ENCODE measurements at regions not wholly inside any gene's neighbourhood (a gene's known extent, or its start where the extent isn't known, plus 50 kb on each side); places are given as distances from the start of the nearest gene placed in this dataset.
"Not testable (repeated sequence)": the region's sequence is repeated elsewhere in the genome, so short reads cannot be mapped to it uniquely, and the experiment has no call there.

DNA sequence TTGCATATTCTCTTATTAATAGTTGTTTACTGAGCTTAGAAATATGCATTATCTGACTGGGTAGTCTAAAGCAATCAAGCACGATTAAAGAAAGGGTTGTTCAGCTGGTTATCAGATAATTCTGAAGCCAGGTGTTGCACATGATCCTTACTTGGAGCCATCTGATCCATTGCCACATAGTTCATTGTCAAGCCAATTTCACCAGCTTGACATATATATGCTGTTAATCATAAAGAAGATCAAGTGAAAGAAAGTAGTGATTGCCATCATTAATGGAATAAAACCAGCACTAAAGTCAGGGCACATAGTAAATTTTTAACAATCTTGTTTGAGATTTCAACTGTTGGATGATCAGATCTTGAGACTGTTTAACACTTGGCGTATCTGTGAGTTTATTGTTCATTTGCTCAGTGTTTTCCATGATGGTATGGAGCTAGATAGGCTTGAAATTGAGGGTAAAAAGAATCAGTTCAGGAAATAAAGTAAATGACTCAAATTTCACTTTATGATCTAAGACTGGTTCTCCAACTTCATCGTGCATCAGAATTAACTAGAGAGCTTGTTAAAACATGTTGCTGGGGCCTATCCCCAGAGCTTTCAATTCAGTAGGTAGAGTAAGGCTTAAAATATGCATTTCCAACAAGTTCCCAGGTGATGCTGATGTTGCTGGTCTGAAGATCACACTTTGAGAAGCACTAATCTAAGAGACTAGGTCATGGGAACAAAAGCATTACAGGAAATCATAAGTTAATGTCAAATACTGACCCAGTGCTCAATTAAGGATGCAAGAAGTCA, 539.6 kb downstream of the SATB2 start:
- in situ Hi-C loops (cut with HindIII; ENCODE audit: low sequenced_read_pairs), result no loop called here

DNA sequence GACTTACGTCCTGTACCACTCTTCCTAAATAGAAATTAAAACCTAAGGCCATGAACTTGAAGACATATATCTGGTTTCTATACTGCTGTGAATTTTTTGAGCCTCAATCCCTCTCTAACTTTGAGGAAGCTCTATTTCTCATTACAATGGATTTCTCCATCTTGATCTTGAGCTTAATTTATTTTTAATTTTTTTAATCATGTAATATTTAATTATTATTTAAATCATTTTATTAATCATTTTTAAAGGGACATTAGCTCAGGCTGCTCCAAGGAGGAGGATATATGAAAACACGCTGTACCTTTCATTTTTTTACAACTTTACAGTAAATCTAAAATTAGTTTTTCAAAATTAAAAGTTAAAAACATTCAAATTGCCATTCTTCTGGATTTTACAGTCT, 540.5 kb downstream of the SATB2 start:
- in situ Hi-C loops (cut with HindIII; ENCODE audit: low sequenced_read_pairs), result no loop called here

DNA sequence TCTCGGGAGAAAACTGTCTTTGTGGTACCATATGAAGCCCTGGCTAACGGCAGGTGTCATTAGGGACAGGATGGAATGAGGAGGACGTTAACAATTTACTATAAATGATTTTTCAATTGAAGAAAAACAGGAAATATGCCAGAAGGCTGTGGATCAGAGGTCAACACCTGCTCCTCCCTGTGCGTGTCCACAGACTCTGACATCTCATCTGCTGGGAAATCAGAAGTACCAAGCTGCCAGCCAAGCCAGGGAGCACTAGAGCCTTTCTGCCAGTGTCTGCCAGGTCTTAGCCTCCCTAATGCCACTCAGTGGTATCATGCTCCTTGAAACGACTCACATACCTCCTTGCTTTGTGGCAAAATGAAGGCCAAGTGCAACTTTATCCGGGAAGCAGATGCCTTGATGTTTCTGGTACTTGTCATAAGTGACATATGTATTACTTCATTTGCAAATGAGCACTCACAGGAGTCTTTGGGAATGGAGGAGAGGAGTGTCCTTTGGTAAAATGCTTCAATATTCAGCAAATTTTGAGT, 541.1 kb downstream of the SATB2 start:
- in situ Hi-C loops (cut with HindIII; ENCODE audit: low sequenced_read_pairs), result no loop called here

DNA sequence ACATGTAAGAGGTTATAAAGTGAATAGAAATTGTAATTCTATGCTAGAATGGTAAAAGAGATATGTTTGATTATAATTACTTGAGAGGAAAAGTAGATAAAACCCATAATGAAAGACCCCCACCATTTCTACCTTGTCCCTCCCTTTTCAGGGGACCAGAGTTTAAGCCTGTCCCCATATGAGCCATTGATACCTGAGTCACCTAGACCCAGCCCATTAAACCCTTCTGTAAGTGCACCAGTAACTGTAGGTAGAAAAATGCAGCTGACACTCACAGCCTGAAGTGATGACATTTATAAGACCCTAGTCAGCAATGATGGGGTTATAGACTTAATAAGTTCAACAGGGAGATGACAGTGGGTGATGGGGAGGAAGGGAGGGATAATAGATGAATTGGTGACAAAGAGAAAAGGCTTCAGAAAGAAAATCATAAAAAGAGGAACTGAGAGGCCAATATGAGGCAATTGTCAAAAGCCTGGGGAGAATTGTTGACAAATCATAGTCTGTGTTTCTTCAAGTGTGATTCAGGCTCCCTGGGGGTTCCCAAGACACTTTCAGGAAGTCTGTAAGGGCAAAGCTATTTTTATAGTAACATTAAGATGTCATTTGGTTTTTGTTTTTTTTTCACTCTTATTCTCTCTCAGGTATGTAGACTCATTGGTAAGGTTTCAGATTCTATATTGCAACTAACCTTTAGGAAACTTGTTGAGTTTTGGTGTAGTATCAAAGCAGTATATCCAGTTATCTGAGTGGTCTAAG, 544.2 kb downstream of the SATB2 start:
- in situ Hi-C loops (cut with HindIII; ENCODE audit: low sequenced_read_pairs), result no loop called here

DNA sequence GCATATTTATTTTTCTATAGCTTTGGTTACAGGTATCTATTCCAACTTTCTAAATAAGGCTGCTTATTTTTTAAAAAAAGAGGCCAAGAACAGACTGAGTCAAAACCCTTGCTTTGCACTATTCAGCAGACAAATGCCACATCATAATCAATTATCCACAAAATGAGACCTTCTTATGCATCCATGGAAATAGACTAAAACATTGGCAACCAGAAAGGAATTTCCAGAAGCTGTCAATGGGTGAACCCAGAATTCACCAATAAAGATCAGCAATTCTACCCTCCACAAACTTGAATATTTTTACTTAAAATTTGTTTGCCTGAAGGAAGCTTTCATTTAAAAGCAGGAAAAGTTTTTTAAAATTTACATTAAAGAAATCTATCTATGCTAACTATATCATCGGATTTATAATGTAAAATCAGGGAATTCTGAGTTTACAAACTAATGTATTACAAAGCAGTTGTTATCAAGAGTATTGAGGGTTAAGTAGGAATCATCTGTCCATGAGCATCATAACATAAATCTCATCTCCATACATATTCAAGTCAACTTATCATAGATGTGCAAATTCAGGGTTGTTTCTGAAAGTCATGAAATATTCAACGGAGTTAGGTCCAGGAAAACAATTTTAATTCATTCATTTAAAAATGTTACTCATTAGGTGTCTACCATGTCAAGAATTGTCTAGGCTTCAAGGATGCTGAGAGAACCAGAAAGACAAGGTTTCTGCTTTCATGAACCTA, 548.0 kb downstream of the SATB2 start:
- in situ Hi-C loops (cut with HindIII; ENCODE audit: low sequenced_read_pairs), result no loop called here

DNA sequence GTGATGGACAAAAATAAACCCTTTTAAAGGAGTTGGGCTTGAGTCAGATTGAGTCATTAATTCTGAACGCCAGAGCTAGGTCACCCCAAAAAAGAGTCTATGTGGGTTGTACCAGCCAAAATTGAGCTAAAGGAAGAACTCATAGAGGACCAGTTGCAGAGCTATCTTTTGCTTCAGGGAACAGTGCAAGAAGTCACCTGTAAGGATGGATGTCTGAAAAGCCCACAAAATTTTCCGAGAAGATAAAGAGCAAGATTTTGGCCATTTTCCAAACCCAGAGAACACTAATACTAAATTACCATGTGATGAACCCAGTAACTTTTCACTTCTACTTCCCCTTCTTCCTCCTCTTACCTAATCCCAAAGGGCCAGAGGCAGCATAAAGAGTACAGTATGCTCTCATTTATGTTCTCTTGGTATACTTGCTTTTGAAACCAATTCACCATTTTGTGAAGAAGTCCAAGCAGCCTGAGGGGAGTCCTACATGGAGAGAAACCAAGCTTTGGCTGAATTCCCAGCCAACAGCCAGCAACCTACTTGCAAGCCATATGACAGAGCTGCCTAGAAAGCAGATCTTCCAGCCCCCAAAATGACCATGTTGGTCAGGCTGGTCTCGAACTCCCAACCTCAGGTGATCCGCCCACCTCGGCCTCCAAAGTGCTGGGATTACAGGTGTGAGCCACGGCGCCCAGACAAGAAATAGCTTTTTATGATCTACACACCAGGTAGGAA, 551.7 kb downstream of the SATB2 start:
- in situ Hi-C loops (cut with HindIII; ENCODE audit: low sequenced_read_pairs), result no loop called here

DNA sequence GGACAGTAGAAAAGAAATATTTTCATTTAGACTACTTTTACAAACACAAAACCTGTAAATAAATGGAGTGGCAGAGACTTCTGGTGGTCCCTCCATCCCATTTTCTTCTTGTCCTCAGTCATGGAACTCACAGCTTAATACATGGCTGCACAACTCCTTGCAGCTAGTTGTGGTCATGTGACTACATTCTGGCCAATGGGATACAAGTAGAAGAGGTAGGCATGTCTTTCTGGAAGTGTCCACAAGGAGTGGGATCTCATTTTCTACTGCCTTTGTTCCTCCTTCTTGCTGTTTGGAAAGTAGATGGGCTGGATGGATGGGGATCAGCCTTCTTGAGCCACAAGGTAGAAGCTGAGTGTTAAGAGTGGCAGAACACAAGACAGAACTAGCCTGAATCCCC, 555.8 kb downstream of the SATB2 start:
- in situ Hi-C loops (cut with HindIII; ENCODE audit: low sequenced_read_pairs), result no loop called here

DNA sequence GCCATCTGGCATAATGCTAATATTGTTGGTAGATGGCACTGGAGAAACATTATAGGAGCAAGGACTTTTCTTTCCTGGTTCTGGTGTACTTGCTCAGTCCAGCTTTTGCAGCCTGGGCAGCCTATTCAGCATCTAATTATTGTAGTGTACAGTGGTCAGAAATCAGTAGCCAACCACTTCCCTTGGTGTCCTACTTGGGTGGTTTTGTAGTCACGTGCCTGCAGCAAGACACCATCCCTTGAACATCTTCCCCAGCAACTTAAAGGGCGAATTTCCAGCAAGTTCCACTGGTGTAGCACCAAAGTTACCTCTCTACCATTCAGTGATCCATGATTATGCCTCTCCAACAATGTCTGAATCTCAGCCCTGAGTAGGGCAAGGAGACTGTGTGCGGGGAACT, 557.6 kb downstream of the SATB2 start:
- in situ Hi-C loops (cut with HindIII; ENCODE audit: low sequenced_read_pairs), result no loop called here

DNA sequence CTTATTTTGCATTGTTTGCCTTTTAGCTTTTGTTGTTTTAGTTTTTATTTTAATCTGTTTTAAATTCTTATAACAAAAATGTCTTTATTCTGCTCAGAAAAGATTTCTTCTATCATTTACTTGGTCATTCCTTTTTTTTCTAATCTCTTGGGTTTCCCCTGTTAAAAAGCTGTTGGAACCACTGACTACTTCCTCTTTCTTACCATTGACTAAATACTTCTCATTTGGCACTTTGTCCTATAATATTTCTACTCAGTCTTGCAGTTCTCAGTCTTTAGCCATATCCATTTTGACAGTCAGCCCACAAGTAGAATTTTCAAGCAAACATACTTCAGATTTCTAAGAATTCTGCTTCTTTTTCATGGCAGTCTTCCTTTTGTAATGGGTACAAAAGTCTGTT, 567.2 kb downstream of the SATB2 start:
- in situ Hi-C loops (cut with HindIII; ENCODE audit: low sequenced_read_pairs), result no loop called here

DNA sequence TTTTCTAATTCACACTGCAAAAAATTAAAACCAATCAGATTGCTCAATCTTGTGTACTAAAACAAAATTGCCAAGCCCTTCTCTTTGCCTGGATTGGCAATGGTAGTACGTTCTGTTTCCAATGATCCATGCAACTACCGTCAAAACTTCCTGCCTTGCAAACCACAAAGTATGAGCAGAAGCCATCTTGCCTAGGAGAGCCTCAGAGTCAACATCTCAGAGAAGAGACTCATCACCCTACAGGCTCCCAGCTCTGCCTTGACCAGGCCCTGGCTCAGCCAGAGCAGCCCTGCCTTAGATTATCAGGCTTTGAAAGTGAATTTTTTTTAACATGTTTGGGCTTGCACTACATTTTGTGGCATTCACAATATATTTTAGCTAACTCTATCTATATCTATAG, 574.1 kb downstream of the SATB2 start:
- in situ Hi-C loops (cut with HindIII; ENCODE audit: low sequenced_read_pairs), result no loop called here

DNA sequence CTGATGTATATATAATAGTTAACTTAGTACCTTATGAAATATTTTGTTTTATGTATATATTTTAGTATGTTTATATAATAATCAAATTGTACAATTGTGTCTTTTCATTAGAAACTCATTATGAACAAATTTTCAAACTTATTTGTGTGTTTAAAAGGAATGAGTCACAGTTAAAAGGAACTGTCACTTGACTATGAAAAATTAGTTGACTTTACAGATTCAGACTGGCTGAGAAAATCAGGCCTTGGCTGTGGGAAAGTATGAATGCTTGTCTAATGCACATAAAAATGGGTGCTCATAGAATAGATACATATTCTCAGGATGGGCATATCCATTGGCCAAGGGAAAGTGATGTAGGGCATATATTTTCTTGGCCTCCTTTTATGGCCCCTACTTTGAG, 576.8 kb downstream of the SATB2 start:
- in situ Hi-C loops (cut with HindIII; ENCODE audit: low sequenced_read_pairs), result no loop called here

DNA sequence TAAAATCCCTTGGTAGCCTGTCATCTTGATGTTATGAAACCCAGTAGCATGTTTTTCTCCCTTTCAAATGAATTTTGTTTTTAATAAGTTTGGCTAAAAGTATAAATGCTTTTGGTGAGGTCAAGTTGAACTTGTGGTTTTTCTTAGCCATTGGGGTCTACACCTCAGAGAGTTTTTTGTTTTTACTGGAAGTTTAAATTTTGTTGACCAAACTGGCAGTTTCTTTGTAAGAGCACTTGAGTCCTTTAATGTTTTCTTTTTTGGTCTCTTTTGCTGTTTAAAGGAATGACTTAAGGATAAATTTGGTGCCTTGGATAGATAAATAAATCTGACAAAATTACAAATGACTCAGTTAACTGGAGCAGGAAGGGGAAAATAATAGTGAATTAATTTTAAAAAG, 577.3 kb downstream of the SATB2 start:
- in situ Hi-C loops (cut with HindIII; ENCODE audit: low sequenced_read_pairs), result no loop called here

DNA sequence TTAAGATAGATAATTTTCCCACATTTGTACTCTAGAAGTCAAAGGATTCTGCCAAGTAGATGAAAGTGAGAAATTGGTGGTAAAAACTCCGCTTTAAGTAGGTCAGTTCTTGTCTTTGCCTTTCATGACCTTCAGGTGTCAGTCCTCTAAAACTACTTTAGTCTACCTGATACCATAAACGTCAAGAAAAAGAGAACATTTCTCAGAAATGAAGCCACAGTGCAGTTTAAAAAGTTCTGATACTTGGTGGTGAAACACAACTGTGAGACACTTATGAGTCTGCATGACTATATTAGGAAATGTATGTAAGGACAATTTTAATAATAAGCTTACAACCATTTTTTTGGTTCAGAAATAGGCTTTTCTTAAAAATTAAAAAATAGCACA, 583.3 kb downstream of the SATB2 start:
- in situ Hi-C loops (cut with HindIII; ENCODE audit: low sequenced_read_pairs), result no loop called here

DNA sequence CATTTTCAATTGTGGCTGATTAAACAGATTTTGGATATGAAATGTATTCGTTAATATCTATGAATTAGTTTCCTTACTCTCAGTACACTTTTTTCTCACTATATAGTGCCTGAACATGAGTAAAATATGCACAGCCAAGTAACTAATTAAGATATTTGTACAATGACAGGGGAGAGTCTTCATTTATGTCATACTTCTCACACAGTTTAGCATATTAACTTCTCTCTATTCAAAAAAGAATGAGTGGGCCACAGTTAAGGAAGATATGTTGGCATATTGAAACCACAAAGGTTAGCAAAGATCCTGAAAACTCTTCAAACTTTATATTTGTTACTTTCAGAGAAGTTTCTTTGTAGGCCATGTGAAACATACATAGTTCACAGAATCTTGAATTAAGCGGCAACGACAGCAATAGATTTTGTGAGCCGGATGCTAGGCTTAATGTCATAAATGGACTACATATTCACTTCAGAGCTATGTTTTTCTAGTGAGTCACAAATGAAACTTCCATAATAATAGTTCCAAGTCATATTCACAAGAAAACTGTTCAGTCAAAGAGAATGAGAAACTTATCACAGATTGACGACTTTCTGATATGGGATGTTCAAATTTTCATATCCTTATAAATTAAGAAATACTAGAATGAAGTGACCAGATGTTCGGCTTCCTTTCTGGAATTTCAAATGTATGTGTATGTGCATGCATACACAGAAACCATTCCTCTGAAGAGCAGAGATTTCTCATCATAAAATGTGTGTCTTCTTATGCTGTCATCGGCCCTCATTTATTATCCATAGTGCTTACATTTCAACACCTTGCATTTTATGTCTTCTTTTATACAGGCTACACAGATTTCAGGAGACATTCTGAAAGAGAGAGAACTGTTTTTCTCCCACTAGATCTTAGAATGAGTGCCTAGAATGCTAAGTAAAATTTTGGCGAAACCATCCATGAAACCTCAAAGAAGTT, 584.0 kb downstream of the SATB2 start:
- in situ Hi-C loops (cut with HindIII; ENCODE audit: low sequenced_read_pairs), result no loop called here

DNA sequence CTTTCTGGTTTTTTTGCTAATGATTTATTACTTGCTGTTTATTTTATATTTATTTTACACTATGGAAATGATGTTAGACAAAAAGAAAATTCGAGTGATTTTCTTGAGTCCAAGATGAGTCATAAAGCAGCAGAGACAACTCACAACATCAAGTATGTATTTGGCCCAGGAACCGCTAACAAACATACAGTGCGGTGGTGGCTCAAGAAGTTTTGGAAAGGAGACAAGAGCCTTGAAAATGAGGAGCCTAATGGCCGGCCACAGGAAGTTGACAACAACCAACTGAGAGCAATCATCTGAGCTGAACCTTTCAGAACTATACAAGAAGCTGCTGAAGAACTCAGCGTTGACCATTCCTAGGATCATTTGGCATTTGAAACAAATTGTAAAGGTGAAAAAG, 594.1 kb downstream of the SATB2 start:
- in situ Hi-C loops (cut with HindIII; ENCODE audit: low sequenced_read_pairs), result no loop called here

DNA sequence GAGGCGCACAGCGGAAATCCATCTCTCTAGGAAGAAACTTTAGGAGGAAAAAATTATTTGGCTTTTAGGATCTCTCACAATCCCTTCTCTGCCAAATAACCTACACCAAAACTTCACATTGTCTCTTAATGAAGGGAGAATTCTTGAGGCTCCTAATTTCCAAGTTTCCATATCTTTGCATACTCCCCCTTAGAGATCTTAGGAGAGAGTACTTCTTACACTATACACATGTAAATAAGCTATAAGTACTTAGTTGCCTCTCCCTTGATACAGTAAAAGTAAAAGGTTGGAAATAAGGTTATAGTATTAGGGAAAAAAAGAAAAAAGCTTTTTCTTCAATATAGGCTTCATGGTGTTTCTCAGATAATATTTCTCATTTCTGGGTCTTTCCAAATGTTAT, 596.7 kb downstream of the SATB2 start:
- in situ Hi-C loops (cut with HindIII; ENCODE audit: low sequenced_read_pairs), result no loop called here

DNA sequence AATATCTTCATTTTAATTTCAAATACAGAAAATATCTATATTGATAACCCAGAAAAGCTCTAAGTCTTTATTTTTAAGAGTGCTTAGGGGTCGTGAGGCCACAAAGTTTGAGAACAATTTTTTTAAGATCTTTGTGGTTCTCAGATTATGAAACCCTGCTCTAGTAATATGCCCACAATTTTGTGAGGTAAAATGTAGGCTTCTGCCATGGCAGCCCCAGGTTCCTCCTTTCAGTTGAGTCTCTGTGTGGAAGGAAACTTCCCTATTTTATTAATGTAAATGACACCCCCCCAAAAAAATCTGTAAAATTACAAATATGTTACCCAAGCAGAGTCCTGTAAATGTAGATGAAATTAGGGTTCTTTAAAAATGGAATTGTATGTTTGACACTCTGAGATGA, 600.5 kb downstream of the SATB2 start:
- in situ Hi-C loops (cut with HindIII; ENCODE audit: low sequenced_read_pairs), result no loop called here

DNA sequence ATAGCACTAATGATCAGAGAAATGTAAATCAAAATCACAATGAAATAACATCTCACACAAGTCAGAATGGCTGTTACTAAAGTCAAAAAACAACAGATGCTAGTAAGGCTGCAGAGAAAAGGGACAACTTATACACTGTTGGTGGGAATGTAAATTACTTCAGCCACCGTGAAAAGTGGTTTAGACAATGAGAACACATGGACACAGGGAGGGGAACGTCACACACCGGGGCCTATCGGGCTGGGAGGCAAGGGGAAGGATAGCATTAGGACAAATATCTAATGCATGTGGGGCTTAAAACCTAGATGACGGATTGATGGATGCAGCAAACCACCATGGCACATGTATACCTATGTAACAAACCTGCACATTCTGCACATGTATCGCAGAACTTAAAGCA, 602.0 kb downstream of the SATB2 start:
- in situ Hi-C loops (cut with HindIII; ENCODE audit: low sequenced_read_pairs), result not testable (repeated sequence)

DNA sequence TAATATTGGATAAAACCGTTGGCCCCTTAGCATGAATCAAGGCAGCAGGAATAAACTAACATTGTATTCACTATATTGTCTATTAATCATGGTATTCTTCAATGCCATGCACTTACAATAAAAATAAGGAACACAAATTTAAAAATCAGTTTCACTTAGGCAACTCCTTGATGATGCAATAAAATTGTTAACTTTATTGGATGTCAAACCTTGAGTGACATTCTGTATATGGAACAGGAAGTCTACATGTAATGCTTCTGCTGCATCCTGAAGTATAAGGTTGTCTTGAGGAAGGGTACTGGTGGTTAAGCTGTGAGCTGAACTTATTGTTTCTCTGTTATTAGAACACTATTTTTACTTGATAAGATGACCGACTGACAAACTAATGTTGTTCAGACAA, 605.5 kb downstream of the SATB2 start:
- in situ Hi-C loops (cut with HindIII; ENCODE audit: low sequenced_read_pairs), result no loop called here

DNA sequence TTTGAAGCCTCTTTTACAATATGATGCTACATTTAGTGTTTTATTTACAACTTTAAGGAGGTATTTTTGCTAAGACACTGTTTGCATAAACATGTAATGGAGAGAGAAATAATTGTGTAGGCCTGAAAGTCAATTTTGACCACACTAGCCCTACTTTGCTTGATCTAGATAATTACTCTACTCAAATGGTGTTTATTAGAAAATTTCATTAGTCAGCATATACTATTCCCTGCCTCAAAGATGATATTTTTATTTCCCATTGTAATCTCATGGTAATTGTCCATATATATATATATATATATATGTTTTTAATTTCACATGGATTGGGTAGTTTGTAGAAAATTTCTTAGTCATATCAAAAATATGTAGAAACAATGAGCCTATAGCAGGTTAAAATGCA, 632.2 kb downstream of the SATB2 start:
- in situ Hi-C loops (cut with HindIII; ENCODE audit: low sequenced_read_pairs), result no loop called here
